ENCODE measurements at regions not wholly inside any gene's neighbourhood (a gene's known extent, or its start where the extent isn't known, plus 50 kb on each side); places are given as distances from the start of the nearest gene placed in this dataset.

GRCh38 chr6:113184736-113185135, 672.4 kb upstream of the MARCKS start:
- intact Hi-C loops (cut with DNase I), result no loop called here
- Histone ChIP-seq H3K27me3 (no peaks in the 10 kb centered on the region), H3K4me1 (peaks cover 0 to 19% (median 7%) of the 10 kb centered on the region in 9 donors), H3K9me3 (no peaks in the 10 kb centered on the region), H3K4me3 (no peak overlapping the region), H3K27ac (peak overlapping the region in 6 of 10 donors; percentile 30 to 64 (median 56)), H3K36me3 (no peaks in the 10 kb centered on the region)
- WGBS, 2 donors, result 46 to 53% methylated on average over 2 of the region's 2 CpGs
- peak; percentile 64 to 82 for DNase-seq
- peak; percentile 80 to 100 (median 96) for ATAC-seq
- TF ChIP-seq CTCF (IDR thresholded peaks at IDR 0.05), result no peak

- Histone ChIP-seq H3K4me1 (peaks cover 0 to 19% (median 7%) of the 10 kb centered on the region in 9 donors), H3K27me3 (no peaks in the 10 kb centered on the region), H3K4me3 (no peak overlapping the region), H3K9me3 (no peaks in the 10 kb centered on the region), H3K27ac (peak overlapping the region in 4 of 10 donors; percentile 30 to 64 (median 56)), H3K36me3 (no peaks in the 10 kb centered on the region)
- ATAC-seq, result peak in 6 of 8 donors; percentile 31 to 58 (median 48)
- DNase-seq, result peak in 1 of 2 donors; percentile 11
- TF ChIP-seq CTCF (IDR thresholded peaks at IDR 0.05), result no peak
- intact Hi-C loops (cut with DNase I), result no loop called here
Measured at GRCh38 chr6:113185299-113185698, 671.8 kb upstream of the MARCKS start.

GRCh38 chr6:113187661-113188060, 669.5 kb upstream of the MARCKS start:
- TF ChIP-seq CTCF (IDR thresholded peaks at IDR 0.05), result no peak
- intact Hi-C loops (cut with DNase I), result no loop called here
- 55 to 79% methylated on average over 1 of the region's 1 CpG for WGBS, 2 donors
- H3K4me1 ChIP-seq, result peaks cover 0 to 19% (median 7%) of the 10 kb centered on the region in 9 donors
- no peak for ATAC-seq
- H3K9me3 ChIP-seq, result peaks cover 0 to 2% (median 0%) of the 10 kb centered on the region in 11 donors
- DNase-seq, result no peak
- H3K27me3 ChIP-seq, result no peaks in the 10 kb centered on the region
- no peak overlapping the region for H3K27ac ChIP-seq
- no peak overlapping the region for H3K4me3 ChIP-seq
- H3K36me3 ChIP-seq, result no peaks in the 10 kb centered on the region

GRCh38 chr6:113188962-113189361, 668.2 kb upstream of the MARCKS start:
- intact Hi-C loops (cut with DNase I), result no loop called here
- no peak overlapping the region for H3K4me3 ChIP-seq
- WGBS, 2 donors, result 98% methylated on average over 4 of the region's 4 CpGs
- DNase-seq, result no peak
- no peak for ATAC-seq
- TF ChIP-seq CTCF (IDR thresholded peaks at IDR 0.05), result no peak
- H3K4me1 ChIP-seq, result peaks cover 0 to 17% (median 7%) of the 10 kb centered on the region in 9 donors
- no peak overlapping the region for H3K27ac ChIP-seq
- peaks cover 0 to 8% (median 0%) of the 10 kb centered on the region in 11 donors for H3K9me3 ChIP-seq
- no peaks in the 10 kb centered on the region for H3K36me3 ChIP-seq
- no peaks in the 10 kb centered on the region for H3K27me3 ChIP-seq
